HG02938 (cell line): ENCODE measurements at regions not wholly inside any gene's neighbourhood (a gene's known extent, or its start where the extent isn't known, plus 50 kb on each side); places are given as distances from the start of the nearest gene placed in this dataset.
"Not testable (repeated sequence)": the region's sequence is repeated elsewhere in the genome, so short reads cannot be mapped to it uniquely, and the experiment has no call there.

Experiments
- ATAC-seq: cut with Tn5 transposase; IDR thresholded peaks from one replicate; pipeline ENCODE4 v1.9.1; 2021; ENCODE audit warnings: mild to moderate bottlenecking, moderate library complexity; ENCODE audit not compliant: unreplicated experiment

- no peak for ATAC-seq
These were observed 56.7 kb downstream of the P2RY1 start for GRCh38 chr3:152891678-152892077.

DNA sequence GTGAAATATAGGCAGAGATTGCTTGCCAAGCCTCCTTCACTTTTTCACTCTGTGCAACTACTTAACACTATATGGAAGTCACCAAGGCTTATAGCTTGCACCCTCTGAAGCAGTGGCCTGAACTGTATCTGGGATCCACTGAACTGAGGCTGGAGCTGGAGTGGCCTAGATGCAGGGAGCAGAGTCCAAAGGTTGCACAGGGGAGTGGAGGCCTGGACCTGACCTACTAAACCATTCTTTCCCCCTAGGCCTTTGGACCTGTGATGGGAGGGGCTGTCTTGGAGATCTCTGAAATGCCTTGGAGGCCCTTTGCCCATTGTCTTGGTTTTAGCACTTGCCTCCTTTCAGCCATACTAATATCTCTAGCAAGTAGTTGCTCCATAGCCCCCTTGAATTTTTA, 57.5 kb downstream of the P2RY1 start:
- ATAC-seq = no peak

DNA sequence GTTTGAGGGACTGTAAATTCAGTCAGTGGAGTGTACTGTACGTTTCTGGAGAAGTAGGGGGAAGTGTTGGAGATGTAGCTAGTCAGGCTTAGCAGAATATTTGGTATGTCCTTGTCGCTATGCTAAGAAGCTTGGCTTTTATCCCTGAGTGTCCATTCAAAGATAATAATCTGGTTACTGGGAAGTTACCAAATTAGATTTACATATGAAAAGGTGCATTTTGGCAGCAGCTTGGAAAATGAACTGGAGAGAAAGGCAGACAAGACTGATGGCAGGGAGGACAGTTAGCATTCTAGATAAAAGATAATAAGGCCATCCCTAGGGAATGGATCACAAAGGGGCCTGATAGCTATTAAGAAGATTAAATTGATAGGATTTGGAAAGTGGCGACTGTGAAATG, 58.7 kb downstream of the P2RY1 start:
- ATAC-seq = no peak

DNA sequence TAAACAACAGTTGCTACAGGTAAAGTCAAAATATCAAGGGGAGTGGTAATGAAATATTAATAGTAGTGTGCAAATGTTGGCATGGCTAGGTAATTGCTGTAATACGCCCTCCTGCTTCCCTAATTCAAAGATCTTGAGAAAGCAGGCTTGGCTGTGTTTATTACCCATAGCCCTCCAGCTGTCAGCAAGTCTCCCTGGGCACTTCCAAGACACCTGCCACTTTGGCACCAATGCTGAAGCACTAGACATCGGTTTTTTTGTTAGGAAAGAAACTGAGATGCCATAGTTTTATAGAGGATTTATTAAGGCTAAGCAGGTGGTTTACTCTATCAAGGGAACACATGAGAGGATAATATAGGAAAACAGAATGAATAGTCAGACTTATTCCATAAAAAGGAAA, 64.4 kb downstream of the P2RY1 start:
- ATAC-seq = no peak

DNA sequence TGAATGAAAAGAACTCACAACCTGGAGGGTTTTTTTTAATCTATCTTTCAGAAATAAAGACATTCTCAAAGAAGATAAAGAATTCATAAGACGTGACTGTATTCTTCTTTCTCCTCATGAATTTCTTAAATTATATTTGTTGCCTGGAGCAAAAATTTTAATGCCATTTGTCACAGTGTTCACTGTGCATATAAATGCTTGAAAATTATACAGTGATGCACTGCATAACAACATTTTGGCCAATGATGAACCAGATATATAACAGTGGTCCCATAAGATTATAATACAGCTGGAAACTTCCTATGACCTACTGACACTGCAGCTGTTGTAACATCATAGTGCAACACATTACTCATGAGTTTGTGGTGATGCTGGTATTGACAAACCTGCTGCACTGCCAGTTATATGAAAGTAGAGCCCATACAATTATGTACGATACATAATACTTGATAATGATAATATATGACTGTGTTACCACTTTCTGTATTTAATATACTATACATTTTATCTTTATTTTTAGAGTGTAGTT, 67.3 kb downstream of the P2RY1 start:
- ATAC-seq = no peak

DNA sequence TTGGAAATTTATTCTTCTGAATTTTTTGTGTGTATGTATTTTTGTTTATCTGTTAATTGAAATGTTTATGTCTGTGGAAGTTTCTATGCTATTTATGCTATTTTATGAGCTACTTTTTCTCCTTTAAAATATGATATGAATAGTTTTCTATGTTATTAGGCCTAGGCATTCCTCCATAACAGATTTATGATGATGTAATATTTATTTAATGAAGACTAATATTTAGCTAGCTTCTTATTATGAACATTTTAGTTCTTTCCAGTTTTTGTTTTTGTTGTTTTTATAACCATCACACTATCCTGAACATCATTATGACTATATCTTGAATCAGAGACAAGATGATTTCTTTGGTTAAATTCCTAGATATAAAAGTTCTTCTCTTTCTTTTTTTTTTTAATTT, 70.7 kb downstream of the P2RY1 start:
- ATAC-seq = no peak

DNA sequence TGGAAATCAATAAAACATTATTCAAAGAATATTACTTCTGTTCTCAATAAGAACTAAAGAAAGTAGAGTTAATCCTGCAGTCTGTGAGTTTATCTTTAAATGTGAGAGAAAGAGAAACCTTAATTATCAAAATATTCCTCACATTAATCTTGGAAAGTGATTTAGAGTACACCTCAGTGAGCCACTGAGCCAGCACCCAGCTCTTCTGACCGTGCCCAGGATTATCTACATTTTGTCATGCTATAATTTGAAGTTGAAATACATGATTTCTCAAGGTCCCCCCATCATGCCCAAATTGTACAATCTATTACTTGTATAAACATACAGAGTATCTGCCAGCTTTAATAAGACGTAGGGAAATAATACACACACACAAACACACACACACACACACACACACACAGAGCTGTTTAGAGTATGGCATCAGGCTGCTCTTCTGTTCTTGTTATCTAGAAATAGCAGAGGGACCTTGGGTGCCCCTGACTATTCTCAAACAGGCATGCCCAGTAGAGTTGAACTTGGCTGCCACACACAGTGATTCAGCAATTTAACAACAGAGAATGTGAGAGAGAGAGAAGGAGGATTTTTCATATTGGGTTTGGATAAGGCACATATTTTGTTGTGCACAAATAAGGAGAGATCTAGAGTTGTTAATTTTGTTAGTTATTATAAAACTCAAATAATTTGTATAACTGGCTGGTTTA, 74.4 kb downstream of the P2RY1 start:
- no peak for ATAC-seq

- no peak for ATAC-seq
These were observed 75.3 kb downstream of the P2RY1 start for GRCh38 chr3:152910211-152910610.

DNA sequence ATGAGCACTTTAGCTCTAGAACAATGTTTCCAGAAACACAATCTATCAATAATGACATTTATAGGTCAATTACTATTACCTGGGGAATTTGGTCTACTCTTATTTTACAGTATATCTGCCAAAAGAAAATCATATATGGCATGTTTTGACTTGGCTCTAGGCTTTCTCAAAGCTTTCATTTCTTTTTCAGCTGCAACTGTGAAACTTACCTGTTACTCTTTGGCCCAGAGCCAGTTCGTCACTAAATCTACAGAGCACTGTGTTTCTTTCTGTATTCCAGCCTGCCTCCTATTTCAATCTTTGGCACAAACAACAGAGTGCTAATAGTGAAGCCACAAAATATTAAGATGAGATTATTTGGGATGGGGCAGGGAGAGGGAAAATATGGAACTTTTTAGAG, 76.0 kb downstream of the P2RY1 start:
- no peak for ATAC-seq

DNA sequence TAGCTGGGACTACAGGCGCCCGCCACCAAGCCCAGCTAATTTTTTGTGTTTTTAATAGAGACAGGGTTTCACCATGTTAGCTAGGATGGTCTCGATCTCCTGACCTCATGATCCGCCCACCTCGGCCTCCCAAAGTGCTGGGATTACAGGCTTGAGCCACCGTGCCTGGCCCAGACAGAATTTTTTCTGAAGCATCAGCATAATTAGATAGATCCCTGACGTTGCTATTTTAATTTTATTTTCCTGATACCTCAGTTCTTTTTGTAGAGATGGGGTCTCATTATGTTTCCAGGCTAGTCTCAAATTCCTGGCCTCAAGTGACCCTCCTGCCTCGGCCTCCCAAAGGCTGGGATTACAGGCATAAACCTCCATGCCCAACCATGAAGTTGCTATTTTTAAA, 79.8 kb downstream of the P2RY1 start:
- ATAC-seq = not testable (repeated sequence)

DNA sequence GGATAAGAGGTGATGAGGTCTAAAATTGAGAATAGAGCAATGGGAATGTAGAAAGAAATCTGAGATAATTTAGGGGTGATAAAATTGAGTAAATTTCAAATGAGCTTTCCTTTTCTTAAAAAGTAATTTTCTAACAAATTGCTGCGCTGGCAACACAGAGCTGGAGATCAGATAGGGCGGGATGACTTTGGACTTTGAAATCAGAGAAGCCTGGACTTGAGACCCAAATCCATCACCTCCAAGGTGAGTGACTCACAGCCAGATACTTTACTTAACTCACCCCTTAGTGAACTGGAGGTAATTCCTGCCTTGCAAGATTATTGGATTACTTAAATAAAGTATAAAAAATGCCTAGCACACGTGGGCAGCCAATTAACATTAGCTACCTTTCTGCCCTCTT, 80.8 kb downstream of the P2RY1 start:
- no peak for ATAC-seq

- ATAC-seq = no peak
These were observed 81.9 kb downstream of the P2RY1 start for GRCh38 chr3:152916753-152917279.

- no peak for ATAC-seq
These were observed 86.4 kb downstream of the P2RY1 start for GRCh38 chr3:152921351-152921750.

GRCh38 chr3:152922554-152922953, 87.6 kb downstream of the P2RY1 start:
- no peak for ATAC-seq

GRCh38 chr3:152927131-152927530, 92.2 kb downstream of the P2RY1 start:
- no peak for ATAC-seq

DNA sequence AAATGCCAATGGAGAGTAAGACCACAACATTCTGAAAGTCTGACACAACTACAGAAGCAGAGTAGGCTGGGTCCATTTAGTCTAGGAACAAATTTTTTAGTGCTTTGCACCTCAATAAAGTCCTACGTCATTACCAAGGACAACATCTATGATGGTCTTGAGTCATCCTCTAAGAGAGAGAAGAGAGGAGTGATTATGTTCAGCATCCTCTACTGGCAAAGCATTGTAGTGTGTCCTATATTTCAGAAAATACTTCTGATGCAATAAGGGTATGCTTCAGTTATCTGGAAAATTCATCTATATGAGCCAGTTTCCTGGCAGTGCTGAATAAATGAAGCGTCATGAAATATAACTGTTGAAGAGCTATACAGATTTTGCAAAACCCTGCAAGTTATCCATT, 95.6 kb downstream of the P2RY1 start:
- ATAC-seq = no peak

- ATAC-seq = no peak
These were observed 102.3 kb downstream of the P2RY1 start for GRCh38 chr3:152937234-152937633.

- ATAC-seq = no peak
These were observed 104.2 kb downstream of the P2RY1 start for GRCh38 chr3:152938974-152939636.

DNA sequence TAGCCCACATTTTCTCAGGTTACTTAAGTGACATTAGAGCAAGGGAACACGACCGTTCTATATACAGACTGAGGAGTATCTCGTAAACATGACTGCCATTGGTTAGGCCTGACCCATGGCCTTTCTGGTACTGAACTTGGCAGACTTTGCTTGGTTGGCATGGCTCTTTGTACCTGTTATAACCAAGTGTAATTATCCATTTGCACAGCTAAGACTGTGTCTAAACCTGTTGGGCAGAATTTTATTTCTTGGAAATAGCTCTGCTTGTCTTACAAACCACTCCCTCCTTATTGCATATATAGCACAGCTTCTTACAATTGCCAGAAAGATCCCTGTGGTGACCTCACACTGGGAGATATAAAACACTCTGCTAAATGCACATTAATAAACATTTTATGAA, 106.9 kb downstream of the P2RY1 start:
- ATAC-seq = no peak

DNA sequence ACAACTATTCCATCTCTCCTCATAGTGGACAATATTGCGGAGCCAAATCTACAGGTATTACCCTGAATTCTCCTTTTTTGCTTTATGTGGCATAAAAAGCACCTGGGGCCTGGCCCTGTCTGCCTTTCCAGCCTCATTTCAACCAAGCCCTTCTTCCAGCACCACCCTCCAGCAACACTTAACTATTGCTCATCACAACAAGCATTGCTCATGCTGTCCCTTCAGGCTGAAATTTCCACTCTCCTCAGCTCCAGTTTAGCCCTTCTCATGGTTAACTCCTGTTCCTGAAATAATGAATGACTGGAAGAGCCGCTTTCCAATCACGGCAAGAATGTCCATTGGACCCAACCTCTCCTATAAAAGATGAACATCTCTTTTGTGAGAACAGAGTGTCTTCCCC, 107.4 kb downstream of the P2RY1 start:
- ATAC-seq = no peak

DNA sequence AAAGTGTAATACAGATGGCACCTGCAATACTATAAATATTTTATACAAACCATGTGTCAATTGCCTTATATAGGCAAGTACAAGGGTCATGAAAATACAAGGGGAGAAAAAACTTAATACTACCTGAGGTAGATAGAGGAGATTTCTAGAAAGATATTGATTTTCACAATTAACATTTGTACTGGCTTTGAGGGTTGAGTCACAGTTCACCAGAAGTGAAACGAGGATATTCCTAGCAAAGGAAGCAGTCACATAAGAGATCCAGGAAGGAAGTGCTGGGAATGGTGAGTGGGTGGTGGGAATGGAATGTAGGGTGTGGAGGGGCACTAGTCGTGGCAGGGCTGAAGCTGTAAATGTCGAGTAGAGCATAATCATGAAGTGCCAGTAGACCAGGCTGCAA, 108.7 kb downstream of the P2RY1 start:
- ATAC-seq = no peak

- no peak for ATAC-seq
These were observed 109.7 kb downstream of the P2RY1 start for GRCh38 chr3:152944671-152945070.
